ENCODE measurements at regions not wholly inside any gene's neighbourhood (a gene's known extent, or its start where the extent isn't known, plus 50 kb on each side); places are given as distances from the start of the nearest gene placed in this dataset.

GRCh38 chrX:20656721-20657120 lies 390.0 kb upstream of the RPS6KA3 start:
- no peaks in the 10 kb centered on the region for H3K9me2 ChIP-seq (ENCODE audit: insufficient read depth)
- TF ChIP-seq CTCF (conservative IDR thresholded peaks at IDR 0.05) (no peak), EZH2 (IDR thresholded peaks at IDR 0.05; ENCODE audit: low read depth) (no peak)
- H2AFZ ChIP-seq: no peak overlapping the region
- H3K4me3 ChIP-seq: no peak overlapping the region
- no peaks in the 10 kb centered on the region for H3K9me3 ChIP-seq (ENCODE audit: insufficient read depth, low read depth)
- no peaks in the 10 kb centered on the region for H3K27me3 ChIP-seq (ENCODE audit: insufficient read depth, low read depth)
- BruUV-seq (replicated peaks): no TSS peak
- no peaks in the 10 kb centered on the region for H3F3A ChIP-seq (ENCODE audit: insufficient read depth, low read depth)
- no peak overlapping the region for H3K4me2 ChIP-seq
- CTCF ChIA-PET: no interaction called here
- H3K36me3 ChIP-seq (ENCODE audit: low read depth): no peaks in the 10 kb centered on the region
- H4K20me1 ChIP-seq (ENCODE audit: insufficient read depth): no peaks in the 10 kb centered on the region
- no peak for DNase-seq
- intact Hi-C loops (cut with micrococcal nuclease; ENCODE audit: unreplicated experiment): no loop called here
- POLR2A ChIA-PET (ENCODE audit: unreplicated experiment): no interaction called here
- H3K27ac ChIP-seq: no peak overlapping the region
- H3K4me1 ChIP-seq (replicated peaks; ENCODE audit: insufficient read depth): no peaks in the 10 kb centered on the region
- H3K79me2 ChIP-seq (ENCODE audit: low read depth): no peaks in the 10 kb centered on the region

- Histone ChIP-seq H3K4me1 (replicated peaks; ENCODE audit: insufficient read depth) (no peaks in the 10 kb centered on the region), H3K4me3 (no peak overlapping the region), H3K27ac (no peak overlapping the region), H3K79me2 (ENCODE audit: low read depth) (no peaks in the 10 kb centered on the region), H4K20me1 (ENCODE audit: insufficient read depth) (no peaks in the 10 kb centered on the region), H3F3A (ENCODE audit: insufficient read depth, low read depth) (no peaks in the 10 kb centered on the region), H3K36me3 (ENCODE audit: low read depth) (no peaks in the 10 kb centered on the region), H3K9me3 (ENCODE audit: insufficient read depth, low read depth) (no peaks in the 10 kb centered on the region), H3K4me2 (no peak overlapping the region), H2AFZ (no peak overlapping the region), H3K27me3 (ENCODE audit: insufficient read depth, low read depth) (no peaks in the 10 kb centered on the region), H3K9me2 (ENCODE audit: insufficient read depth) (no peaks in the 10 kb centered on the region)
- ChIA-PET CTCF (no interaction called here), POLR2A (ENCODE audit: unreplicated experiment) (no interaction called here)
- no peak for DNase-seq
- intact Hi-C loops (cut with micrococcal nuclease; ENCODE audit: unreplicated experiment): no loop called here
- TF ChIP-seq EZH2 (IDR thresholded peaks at IDR 0.05; ENCODE audit: low read depth): no peak
- TF ChIP-seq CTCF (conservative IDR thresholded peaks at IDR 0.05): no peak
- no TSS peak for BruUV-seq (replicated peaks)
Measured at GRCh38 chrX:20654596-20655106, 387.9 kb upstream of the RPS6KA3 start.

- no peak for TF ChIP-seq CTCF (conservative IDR thresholded peaks at IDR 0.05)
- TF ChIP-seq EZH2 (IDR thresholded peaks at IDR 0.05; ENCODE audit: low read depth): no peak
- Histone ChIP-seq H3F3A (ENCODE audit: insufficient read depth, low read depth) (no peaks in the 10 kb centered on the region), H3K4me2 (no peak overlapping the region), H3K9me3 (ENCODE audit: insufficient read depth, low read depth) (no peaks in the 10 kb centered on the region), H2AFZ (no peak overlapping the region), H3K4me3 (no peak overlapping the region), H3K27ac (no peak overlapping the region), H3K4me1 (replicated peaks; ENCODE audit: insufficient read depth) (no peaks in the 10 kb centered on the region), H4K20me1 (ENCODE audit: insufficient read depth) (no peaks in the 10 kb centered on the region), H3K9me2 (ENCODE audit: insufficient read depth) (no peaks in the 10 kb centered on the region), H3K27me3 (ENCODE audit: insufficient read depth, low read depth) (no peaks in the 10 kb centered on the region), H3K79me2 (ENCODE audit: low read depth) (no peaks in the 10 kb centered on the region), H3K36me3 (ENCODE audit: low read depth) (no peaks in the 10 kb centered on the region)
- no peak for DNase-seq
- ChIA-PET POLR2A (ENCODE audit: unreplicated experiment) (no interaction called here), CTCF (no interaction called here)
- BruUV-seq (replicated peaks): no TSS peak
- intact Hi-C loops (cut with micrococcal nuclease; ENCODE audit: unreplicated experiment): no loop called here
Measured at GRCh38 chrX:20653070-20653469, 386.4 kb upstream of the RPS6KA3 start.

Data from PC-9 (cell line).